ENCODE measurements at regions not wholly inside any gene's neighbourhood (a gene's known extent, or its start where the extent isn't known, plus 50 kb on each side); places are given as distances from the start of the nearest gene placed in this dataset.

DNA sequence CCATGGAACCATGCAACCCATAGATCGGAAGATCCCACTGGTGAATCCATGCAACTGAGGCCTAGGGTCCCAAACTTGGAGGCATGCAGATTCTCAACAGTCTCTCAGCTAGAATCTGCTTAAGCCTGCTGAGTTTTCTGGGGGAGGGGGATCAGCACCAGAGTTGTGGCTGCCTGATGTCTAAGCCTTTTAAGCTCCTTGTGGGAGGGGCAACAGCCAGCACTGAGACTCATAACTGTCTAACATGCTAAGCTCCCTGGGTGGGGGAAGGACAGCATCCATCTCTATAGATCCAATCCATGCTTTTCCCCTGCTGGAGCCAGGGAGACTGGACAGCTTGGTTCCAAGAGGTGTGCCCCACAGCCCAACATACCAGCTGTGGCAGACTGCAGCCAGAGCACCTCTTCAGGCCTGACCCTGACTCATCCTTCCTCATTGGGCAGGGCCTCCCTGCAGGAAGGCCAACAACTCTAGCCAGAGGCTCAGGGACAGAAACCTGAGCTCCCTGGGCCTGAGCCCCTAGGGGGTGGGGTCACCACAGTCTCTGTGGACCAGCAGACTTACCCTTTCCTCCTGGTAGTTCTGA is 300.1 kb upstream of the SLC7A11 start:
- DNase-seq (ENCODE audit: extremely low read depth, low read depth): no peak

DNA sequence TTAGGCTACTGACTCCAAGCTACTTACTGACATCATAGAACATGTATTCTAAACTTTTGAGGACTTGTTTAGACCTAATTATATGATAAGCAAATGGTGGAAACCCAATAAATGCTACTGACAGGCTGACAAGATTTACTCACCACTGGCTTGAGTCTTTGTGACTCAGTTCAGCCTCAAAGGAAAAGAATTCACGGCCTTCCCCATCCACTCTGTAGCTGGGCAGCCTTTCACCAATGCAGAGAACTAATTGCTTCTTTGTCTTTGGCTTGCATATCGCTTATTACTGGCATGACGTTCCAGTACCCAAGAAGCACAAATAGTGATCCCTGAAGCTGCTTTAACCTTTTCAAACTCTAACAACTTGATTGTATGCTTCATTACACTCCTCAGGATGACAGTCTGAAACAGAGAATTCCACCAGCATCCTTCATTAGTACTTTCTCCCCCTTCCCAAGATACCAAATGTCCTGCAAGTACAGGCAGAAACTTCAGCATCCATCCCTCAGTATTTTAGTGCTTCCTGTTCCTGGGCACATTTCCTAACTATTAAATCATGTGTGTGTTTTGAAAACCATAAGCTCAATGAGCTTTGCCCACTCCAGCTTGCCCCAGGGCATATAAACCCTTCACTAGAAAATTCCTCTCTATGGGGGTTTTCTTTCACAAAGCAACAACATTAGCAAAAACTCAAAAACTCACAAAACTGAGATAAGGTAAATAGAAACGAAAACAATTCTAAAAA is 298.1 kb upstream of the SLC7A11 start:
- DNase-seq (ENCODE audit: extremely low read depth, low read depth): no peak

DNA sequence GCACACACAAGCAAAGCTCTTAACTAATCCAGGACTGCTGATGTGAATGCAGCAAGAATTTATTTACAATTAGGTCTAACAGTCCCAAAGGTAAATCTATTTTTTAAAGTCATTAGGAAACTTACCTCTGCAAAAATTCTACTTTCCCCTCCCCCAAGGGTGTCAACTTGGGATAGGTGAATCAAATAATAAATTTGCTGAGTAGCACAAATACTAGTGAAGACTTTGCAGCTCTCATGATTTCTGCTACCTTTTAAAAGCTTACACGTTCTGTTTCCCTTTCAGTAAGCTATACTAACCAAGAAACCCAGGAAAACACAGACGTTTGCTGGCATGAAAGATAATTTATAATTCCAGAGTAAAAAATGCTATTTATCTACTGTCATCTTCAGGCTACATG is 296.6 kb upstream of the SLC7A11 start:
- no peak for DNase-seq (ENCODE audit: extremely low read depth, low read depth)

DNA sequence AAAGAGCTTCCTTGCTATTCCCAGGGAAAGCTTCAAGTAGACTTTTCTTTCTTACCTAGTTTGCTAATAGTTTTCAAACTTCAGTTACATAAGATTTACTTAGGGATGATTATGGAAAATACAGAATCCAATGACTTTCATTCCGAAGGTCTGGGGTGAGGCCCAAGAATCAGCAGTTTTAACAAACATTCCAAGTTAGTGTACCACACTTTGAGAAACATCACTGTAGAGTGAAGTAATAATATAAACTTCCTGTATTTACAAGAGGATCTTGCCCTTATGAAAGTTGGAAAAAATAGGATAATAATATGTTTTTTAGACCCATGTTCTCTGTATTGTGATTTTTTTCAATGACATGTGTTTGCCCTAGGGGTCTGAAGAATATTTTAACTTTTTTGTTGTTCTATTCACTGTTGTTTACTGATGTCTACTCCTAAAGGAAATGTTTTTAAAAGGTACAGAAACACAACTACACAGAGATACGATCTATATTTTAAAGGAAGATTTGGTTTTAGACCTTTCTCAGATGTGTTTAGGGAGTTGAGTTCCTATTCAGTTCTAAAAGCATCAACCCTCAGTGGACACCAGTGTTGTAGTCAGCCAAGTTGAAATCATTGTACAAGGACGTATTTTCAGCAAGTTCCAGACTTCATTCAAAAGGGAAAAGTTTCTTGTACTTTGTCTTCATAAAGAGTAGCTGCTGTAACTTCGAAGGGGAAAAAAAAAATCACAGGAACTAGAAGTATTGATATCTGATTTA is 295.8 kb upstream of the SLC7A11 start:
- DNase-seq (ENCODE audit: extremely low read depth, low read depth): no peak

DNA sequence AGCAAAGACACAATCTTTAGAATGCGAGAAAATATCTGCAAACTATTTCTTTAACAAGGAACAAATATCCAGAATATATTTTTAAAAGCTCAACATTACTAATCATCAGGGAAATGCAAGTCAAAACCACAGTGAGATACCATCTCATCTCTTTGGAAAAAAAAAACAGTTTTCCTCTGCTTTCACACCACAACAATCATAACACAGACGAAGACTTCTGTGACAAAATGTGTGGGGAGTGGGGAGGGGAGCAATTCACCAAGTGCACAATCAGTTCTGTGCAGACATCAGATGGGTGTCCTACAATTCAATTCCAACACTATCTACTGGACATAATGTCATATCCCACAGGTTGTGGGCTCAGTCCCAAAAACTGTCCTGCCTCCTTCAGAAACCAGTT is 293.2 kb upstream of the SLC7A11 start:
- no peak for DNase-seq (ENCODE audit: extremely low read depth, low read depth)

DNA sequence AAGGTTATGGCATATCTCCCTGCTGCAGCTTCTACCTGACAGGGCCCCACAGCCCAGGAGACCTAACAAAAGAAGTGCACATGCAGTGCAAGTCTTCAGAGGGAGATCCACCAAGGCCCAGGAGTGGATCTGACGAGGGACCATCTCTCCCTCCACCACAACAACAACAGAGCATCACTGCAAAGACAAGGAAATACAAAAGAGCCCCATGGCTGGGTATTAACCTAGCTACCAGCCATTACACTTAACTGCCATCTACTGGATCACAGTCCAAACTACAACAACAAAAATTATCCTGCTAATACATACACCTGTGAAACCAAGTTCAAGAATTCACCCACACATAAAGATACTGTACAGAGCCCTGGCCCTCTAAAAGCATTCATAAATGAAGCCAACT is 280.2 kb upstream of the SLC7A11 start:
- no peak for DNase-seq (ENCODE audit: extremely low read depth, low read depth)

DNA sequence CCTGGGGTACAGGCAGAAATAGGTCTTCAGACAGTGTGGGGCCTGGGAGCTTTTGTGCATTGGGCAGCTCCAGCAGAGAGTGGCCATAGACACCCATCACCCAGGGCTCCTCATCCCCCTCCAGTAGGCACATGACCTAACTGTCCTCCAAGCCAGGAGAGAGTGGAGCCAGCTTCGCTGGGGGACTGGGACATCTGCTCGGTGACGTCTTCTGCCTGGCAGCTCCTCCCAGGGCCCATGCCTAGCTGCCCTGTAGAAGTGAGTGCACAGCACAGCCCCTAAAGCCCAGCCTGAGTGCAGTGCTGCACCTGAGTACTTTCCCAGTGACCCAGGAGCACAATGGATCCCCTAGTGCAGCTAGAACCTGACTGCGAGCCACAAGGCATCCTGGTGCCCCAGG is 279.7 kb upstream of the SLC7A11 start:
- no peak for DNase-seq (ENCODE audit: extremely low read depth, low read depth)

DNA sequence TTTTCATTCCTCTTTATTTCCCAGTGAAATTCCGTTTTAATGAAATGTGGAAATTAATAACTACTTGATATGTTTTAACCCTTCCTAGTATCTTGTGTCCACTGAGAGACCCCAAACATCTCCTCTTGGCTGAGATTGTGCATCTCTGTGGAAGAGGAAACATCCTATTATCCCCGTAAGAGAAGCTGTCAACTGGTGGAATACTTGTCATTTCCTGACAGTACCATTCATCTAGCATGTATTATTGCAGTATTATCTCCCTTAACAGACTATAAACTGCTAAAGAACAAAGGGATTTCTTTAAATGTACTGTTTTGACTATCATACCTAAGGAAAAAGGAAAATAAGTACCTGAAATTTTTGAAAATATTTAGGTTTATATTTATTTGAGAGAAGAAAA is 277.3 kb upstream of the SLC7A11 start:
- DNase-seq (ENCODE audit: extremely low read depth, low read depth): no peak

DNA sequence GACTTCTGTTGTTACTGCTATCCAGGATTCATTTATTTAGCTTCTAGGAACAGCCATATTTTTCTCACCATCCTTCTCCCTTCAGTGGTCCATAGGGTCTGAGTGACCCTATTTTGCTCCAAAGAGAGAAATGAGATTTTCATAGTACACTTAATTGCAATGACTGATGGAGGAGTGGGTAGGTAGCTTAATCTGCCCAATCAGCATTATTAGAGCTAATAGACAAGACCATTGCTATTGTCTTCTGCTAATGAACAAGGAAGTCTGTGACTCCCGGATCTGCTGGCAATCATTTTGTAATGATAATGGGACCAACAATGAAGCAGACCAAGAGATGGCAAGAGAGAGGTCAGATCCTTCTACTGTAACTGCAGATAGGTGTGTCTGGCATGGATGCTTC is 271.4 kb upstream of the SLC7A11 start:
- no peak for DNase-seq (ENCODE audit: extremely low read depth, low read depth)

DNA sequence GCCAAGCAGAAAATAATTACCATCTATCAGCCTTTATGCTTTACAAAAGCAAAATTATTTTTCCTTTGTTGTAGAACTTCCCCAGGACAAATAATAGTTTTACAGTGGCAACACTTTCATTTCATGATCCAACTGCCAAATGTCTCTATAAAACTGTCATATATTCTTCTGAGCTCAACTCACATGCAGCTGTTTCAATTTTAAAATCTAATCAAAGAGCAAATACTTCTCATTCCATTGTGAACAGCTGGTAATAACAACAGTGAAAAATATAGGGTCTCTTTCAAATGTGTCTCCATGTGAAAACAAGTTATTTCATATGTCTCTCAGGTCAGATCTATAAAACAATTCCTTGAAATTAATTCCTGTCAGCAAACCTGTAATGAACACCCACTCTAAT is 270.6 kb upstream of the SLC7A11 start:
- DNase-seq (ENCODE audit: extremely low read depth, low read depth): no peak

DNA sequence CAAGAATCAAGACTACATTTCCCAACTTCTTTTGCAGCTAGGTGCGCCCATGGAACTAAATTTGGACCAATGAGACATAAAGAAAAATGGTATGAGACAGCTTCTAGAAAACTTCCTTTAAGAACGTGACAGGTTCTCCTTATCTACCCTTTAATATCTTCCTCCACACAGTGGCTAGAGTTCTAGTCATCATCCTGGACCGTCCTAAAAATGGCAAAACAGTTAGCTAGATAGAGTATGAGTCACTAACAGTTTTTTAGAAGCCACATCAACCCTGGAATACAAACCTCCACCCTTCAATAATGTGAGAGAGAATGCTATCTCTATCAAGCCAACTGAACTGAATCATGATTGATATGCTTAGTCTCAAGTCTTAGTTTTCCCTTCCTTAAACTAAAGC is 267.9 kb upstream of the SLC7A11 start:
- no peak for DNase-seq (ENCODE audit: extremely low read depth, low read depth)

DNA sequence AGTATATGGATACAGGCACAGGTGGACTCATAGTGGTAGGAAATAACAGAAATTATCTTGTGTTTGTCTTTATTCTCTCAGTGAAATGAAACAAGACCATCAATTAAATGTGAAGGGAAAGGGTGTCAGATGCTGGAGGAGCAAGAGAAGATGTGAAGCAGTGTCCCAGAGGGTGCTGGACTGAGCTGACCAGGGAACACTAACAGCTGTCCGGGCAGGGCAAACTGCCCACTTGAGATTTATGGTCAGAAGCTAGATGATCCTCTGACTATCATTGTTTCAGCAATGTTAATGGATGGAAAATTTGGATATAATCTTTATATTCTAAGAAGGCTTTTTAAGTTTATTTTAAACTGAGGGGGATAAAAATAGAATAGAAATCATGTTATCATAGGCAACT is 267.2 kb upstream of the SLC7A11 start:
- DNase-seq (ENCODE audit: extremely low read depth, low read depth): no peak

DNA sequence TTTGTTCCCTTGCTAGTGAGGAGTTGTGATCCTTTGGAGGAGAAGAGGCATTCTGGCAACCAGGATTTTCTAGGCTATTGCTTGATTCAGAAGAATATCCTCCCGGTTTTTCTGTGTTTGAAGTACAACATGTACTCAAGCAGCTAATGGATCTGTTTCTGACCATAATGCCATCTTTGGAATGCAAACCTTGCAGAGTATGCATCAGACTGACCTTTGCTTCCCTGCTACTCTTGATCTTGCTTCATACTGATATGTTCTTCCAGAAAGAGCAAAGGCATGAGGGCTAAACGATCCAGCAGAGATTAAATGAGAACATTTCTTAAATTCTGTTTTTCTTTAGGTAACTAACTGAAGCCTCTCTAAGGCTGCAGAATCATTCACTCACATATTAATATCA is 265.4 kb upstream of the SLC7A11 start:
- DNase-seq (ENCODE audit: extremely low read depth, low read depth): no peak

DNA sequence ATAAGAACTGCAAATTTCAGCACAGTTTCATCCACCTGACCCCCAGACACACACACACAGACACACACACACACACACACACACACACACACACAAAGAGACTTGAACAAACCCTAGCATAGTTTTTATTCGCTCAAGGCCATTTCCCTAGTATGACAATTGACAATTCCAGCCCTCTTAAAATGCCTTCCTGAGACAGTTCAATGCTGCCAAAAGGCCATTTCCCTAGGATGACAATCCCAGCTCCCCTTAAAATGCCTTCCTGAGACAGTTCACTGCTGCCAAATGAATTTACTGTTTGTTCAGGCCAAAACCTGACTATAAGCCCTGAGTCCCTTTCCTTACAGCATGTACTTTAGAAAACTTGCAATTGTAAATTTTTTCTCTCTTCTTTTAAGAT is 259.5 kb upstream of the SLC7A11 start:
- DNase-seq (ENCODE audit: extremely low read depth, low read depth): no peak

DNA sequence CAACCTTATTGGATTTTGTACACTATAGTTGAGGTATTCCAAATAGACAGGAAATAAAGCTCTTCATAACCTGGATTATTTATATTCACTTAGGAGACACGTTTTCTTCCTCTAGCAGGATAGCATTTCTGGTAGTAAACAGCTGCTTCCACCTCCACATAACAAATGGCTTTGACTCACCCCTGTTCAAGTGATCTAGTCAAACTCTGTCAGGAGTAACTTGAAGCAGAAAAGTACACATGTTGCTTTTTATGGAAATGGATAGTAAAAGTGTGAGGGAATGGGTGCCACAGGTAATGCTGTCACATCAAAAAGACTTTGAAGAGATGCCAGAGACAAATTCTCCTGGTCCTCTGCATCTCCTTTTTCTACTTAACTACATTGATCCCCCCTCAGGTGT is 258.7 kb upstream of the SLC7A11 start:
- no peak for DNase-seq (ENCODE audit: extremely low read depth, low read depth)

DNA sequence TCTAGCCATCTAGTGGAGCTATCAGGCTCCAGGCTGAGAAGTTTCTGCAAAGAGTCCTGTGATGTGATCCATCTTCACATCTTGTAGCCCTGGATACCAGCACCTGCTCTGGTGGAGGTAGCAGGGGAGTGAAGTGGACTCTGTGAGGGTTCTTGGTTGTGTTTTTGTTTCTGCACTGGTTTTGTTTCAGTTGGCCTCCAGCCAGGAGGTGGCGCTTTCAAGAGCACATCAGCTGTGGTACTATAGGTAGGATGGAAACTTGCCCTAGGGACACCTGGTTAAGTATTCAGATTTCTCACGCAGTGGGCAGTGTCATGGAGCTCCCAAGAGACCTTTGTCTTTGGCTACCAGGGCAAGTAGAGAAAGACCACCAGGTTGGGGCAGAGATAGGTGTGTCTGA is 257.5 kb upstream of the SLC7A11 start:
- DNase-seq (ENCODE audit: extremely low read depth, low read depth): no peak

DNA sequence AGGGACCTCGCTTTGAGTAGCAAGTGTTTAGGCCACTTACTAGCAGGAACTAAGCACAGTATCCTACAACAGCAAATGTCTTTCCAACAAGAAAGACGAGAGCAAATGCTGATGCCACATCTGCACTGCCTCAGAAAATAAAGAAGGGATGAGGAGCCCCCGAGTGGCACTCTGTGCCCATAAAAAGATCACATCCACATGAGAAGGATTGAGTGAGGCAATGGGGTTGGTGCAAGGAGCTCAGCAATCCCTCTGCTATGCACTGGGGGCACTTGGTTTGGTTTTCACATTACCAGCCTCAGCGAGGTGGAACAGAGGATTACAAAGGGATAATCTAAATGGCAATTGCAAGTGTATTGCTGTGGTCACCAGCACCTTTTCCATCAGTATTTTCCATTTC is 252.8 kb upstream of the SLC7A11 start:
- DNase-seq (ENCODE audit: extremely low read depth, low read depth): peak; percentile 30

DNA sequence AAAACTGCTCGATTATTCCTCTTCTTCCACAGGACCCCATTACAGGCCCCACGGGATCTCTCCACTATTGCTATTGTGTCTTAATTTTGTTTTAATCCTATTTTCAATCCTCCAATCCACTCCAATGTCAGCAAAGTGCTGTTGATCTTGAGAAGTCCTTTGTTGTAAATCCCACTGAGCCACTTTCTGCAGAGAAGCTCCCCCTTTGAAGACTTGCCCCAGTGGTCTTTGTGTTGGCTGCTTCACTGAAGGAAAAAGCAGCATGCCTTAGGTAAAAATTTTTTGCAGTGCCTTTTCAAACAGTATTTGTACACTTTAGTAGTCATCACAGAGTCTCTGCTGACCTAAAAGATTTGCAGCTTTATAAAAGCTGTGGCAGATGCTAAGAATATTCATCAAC is 252.0 kb upstream of the SLC7A11 start:
- DNase-seq (ENCODE audit: extremely low read depth, low read depth): no peak

DNA sequence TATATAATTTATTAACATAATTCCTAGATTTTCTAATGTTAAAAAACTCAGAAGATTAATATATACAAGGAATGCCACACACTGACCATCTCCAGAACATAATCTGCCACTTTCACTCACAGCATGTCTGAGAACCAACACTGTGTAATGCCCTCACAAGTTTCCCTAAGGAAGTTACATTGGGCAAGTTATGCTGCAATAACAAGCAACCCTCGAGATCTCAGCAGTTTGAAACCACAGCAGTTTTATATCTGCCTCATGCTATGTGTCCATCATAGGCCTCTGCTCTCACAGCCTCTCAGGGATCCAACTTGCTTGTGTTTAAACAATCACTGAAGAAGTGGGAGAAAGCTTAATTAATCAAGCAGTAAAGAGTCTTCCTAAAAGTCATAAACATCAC is 250.0 kb upstream of the SLC7A11 start:
- no peak for DNase-seq (ENCODE audit: extremely low read depth, low read depth)

DNA sequence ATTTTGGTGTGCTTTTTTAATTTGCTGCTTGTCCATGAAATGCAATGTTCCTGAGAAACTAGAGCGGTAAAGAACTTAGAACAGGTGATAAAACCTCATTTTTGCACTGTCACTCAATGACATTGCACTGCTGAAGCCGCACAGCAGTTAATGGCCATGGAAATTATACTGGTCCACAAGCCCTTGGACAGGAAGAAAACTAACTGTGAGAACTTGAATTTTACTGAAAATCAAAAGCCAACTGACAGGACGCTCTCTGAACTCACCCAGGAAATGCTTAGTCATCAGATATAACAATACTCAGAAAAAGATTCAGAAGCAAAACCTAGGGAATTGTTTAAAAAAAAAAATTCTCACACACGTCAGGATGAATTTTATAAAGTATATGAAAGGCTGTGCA is 246.4 kb upstream of the SLC7A11 start:
- DNase-seq (ENCODE audit: extremely low read depth, low read depth): no peak

DNA sequence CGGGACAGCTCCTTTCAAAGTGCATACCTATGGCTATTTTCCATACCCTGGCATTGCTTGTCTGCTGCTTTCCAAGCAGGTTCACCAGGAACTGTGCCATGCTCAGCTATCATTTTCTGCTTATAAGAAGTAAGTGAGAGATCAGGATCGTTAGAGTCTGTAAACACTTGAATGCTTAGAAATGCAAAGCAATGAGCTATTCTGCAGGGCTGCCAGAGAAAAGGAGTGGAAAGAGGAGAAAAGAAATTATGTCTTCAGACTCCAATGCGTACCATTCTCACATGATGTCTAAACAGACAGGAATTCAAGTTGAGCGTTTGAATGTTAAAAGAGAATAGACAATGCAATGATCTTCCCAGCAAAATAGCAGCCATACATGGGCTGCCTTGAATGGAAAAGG is 245.5 kb upstream of the SLC7A11 start:
- DNase-seq (ENCODE audit: extremely low read depth, low read depth): no peak

DNA sequence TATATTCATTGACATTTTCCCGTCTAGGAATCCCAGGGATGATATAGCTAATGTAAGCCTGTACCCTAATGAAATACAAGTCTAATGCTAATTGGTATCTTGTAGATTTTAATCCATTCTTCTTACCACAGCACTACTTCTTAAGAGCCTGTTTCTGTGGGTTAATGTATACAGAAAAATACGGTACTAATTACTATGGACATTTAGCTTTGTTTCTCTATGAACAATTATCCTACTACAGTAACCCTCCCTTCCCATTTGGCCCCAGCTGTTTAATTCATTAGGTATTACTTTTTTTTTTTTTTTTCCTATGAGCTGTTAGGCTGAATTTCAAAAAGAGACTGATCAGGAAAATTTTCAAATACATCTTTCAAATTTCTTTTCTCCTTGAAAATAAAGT is 245.1 kb upstream of the SLC7A11 start:
- DNase-seq (ENCODE audit: extremely low read depth, low read depth): no peak
